Hepatocyte (in vitro differentiated cells): ENCODE measurements at regions not wholly inside any gene's neighbourhood (a gene's known extent, or its start where the extent isn't known, plus 50 kb on each side); places are given as distances from the start of the nearest gene placed in this dataset.

Experiments
- DNase-seq: peaks from one replicate; pipeline ENCODE4 v3.0.0-alpha.2; 2016; ENCODE audit warnings: low spot score
- H2AFZ ChIP-seq: fragments of 200-600 bp; sonication (generic); 2 replicates; pipeline ENCODE4 v1.6.0; 2016; ENCODE audit warnings: antibody characterized with exemption, mild to moderate bottlenecking
- H3K27ac ChIP-seq: fragments of 200-600 bp; sonication (generic); 2 replicates; pipeline ENCODE4 v1.5.1; 2016; ENCODE audit warnings: mild to moderate bottlenecking
- H3K27me3 ChIP-seq: fragments of 200-600 bp; sonication (generic); 2 replicates; pipeline ENCODE4 v1.6.1; 2016
- H3K36me3 ChIP-seq: fragments of 200-600 bp; sonication (generic); replicated peaks from 2 replicates; pipeline ENCODE4 v1.5.1; 2016; ENCODE audit warnings: low read depth; ENCODE audit not compliant: insufficient read depth
- H3K4me1 ChIP-seq: fragments of 200-600 bp; sonication (generic); 2 replicates; pipeline ENCODE4 v1.5.1; 2016; ENCODE audit warnings: mild to moderate bottlenecking, moderate library complexity; ENCODE audit not compliant: insufficient read depth
- H3K4me2 ChIP-seq: fragments of 200-600 bp; sonication (generic); 2 replicates; pipeline ENCODE4 v1.6.0; 2016
- H3K4me3 ChIP-seq: fragments of 200-600 bp; sonication (generic); 2 replicates; pipeline ENCODE4 v1.5.1; 2016; ENCODE audit warnings: mild to moderate bottlenecking
- H3K79me2 ChIP-seq: fragments of 200-600 bp; sonication (generic); 2 replicates; pipeline ENCODE4 v1.6.0; 2017; ENCODE audit warnings: mild to moderate bottlenecking
- H3K9me2 ChIP-seq: fragments of 200-600 bp; sonication (generic); replicated peaks from 2 replicates; pipeline ENCODE4 v1.6.0; 2017; ENCODE audit warnings: mild to moderate bottlenecking; ENCODE audit not compliant: insufficient read depth
- H3K9me3 ChIP-seq: fragments of 200-600 bp; sonication (generic); 2 replicates; pipeline ENCODE4 v1.5.1; 2016; ENCODE audit warnings: low read depth, mild to moderate bottlenecking
- H4K20me1 ChIP-seq: fragments of 200-600 bp; sonication (generic); 2 replicates; pipeline ENCODE4 v1.6.0; 2016; ENCODE audit warnings: mild to moderate bottlenecking; ENCODE audit not compliant: insufficient read depth, poor library complexity, severe bottlenecking
- CTCF ChIP-seq: fragments of 200-600 bp; sonication (generic); IDR thresholded peaks from 2 replicates; pipeline ENCODE4 v1.5.1; 2016; ENCODE audit warnings: antibody characterized with exemption, mild to moderate bottlenecking; ENCODE audit not compliant: poor library complexity
- EZH2 ChIP-seq: fragments of 200-600 bp; sonication (generic); IDR thresholded peaks from 2 replicates; pipeline ENCODE4 v1.6.1; 2016; ENCODE audit warnings: antibody characterized with exemption, mild to moderate bottlenecking, borderline replicate concordance
- EZH2phosphoT487 ChIP-seq: fragments of 200-600 bp; sonication (generic); IDR thresholded peaks from one replicate; pipeline ENCODE4 v1.6.1; 2018; ENCODE audit warnings: antibody characterized with exemption, mild to moderate bottlenecking, low read depth, moderate library complexity; ENCODE audit not compliant: unreplicated experiment, severe bottlenecking
- WGBS: methylation state at CpG from one replicate; pipeline ENCODE4 v1.1.6; 2016; ENCODE audit warnings: low lambda C conversion rate; ENCODE audit errors: missing lambda C conversion rate; 5-methylcytosine and 5-hydroxymethylcytosine counted together

GRCh38 chr22:47716890-47717615, 954.6 kb downstream of the TBC1D22A start:
- Histone ChIP-seq H3K79me2 (no peaks in the 10 kb centered on the region), H3K36me3 (no peaks in the 10 kb centered on the region), H3K4me1 (no peaks in the 10 kb centered on the region), H2AFZ (no peak overlapping the region), H3K9me3 (no peaks in the 10 kb centered on the region), H4K20me1 (no peaks in the 10 kb centered on the region), H3K4me2 (no peak overlapping the region), H3K9me2 (no peaks in the 10 kb centered on the region), H3K27me3 (no peaks in the 10 kb centered on the region), H3K27ac (no peak overlapping the region), H3K4me3 (no peak overlapping the region)
- TF ChIP-seq EZH2, result no peak
- TF ChIP-seq CTCF, result no peak
- TF ChIP-seq EZH2phosphoT487, result no peak
- no peak for DNase-seq
- 73% methylated on average over 15 of the region's 16 CpGs for WGBS

- Histone ChIP-seq H3K4me2 (no peak overlapping the region), H2AFZ (no peak overlapping the region), H3K27ac (no peak overlapping the region), H3K9me2 (no peaks in the 10 kb centered on the region), H3K79me2 (no peaks in the 10 kb centered on the region), H3K4me3 (no peak overlapping the region), H4K20me1 (no peaks in the 10 kb centered on the region), H3K36me3 (no peaks in the 10 kb centered on the region), H3K4me1 (no peaks in the 10 kb centered on the region), H3K27me3 (no peaks in the 10 kb centered on the region), H3K9me3 (no peaks in the 10 kb centered on the region)
- TF ChIP-seq CTCF, result no peak
- TF ChIP-seq EZH2phosphoT487, result no peak
- no peak for TF ChIP-seq EZH2
- DNase-seq, result no peak
- 92% methylated on average over 18 of the region's 18 CpGs for WGBS
Measured at GRCh38 chr22:47715866-47716578, 953.6 kb downstream of the TBC1D22A start.

- Histone ChIP-seq H2AFZ (no peak overlapping the region), H3K4me3 (no peak overlapping the region), H3K4me1 (no peaks in the 10 kb centered on the region), H3K36me3 (no peaks in the 10 kb centered on the region), H3K4me2 (no peak overlapping the region), H3K9me3 (no peaks in the 10 kb centered on the region), H3K9me2 (no peaks in the 10 kb centered on the region), H4K20me1 (no peaks in the 10 kb centered on the region), H3K79me2 (no peaks in the 10 kb centered on the region), H3K27me3 (no peaks in the 10 kb centered on the region), H3K27ac (no peak overlapping the region)
- WGBS, result 67% methylated on average over 10 of the region's 10 CpGs
- TF ChIP-seq EZH2phosphoT487 (no peak), EZH2 (no peak), CTCF (no peak)
- no peak for DNase-seq
Measured at GRCh38 chr22:47713941-47714340, 951.5 kb downstream of the TBC1D22A start.
